GM12878 (cell line): ENCODE measurements at regions not wholly inside any gene's neighbourhood (a gene's known extent, or its start where the extent isn't known, plus 50 kb on each side); places are given as distances from the start of the nearest gene placed in this dataset.

ENCODE experiments used
- ATAC-seq: fragments of 200-7000 bp; cut with Tn5 transposase; 3 replicates; pipeline ENCODE4 v1.9.1; 2020; ENCODE audit warnings: mild to moderate bottlenecking, moderate library complexity
- BruUV-seq: library from RNA; stranded (reverse); fragments of 400-500 nt; replicated peaks from 2 replicates; lab custom pipeline; 2021; lab: Mats Ljungman, UMichigan
- CTCF ChIA-PET: fragments of 300-600 bp; sonication (Branson Sonifier 250); formaldehyde crosslinking; extraction: SDS; loops from one replicate; lab custom pipeline; 2021; ENCODE audit warnings: inconsistent platforms; lab: Yijun Ruan, JAX
- POLR2A ChIA-PET: fragments of 350-600 bp; formaldehyde crosslinking; extraction: SDS; loops from one replicate; lab custom pipeline; 2021; ENCODE audit warnings: inconsistent platforms; lab: Charles Lee
- RAD21 ChIA-PET: fragments of 300-600 bp; sonication (Branson Sonifier 250); formaldehyde crosslinking; loops from one replicate; lab custom pipeline; 2023; ENCODE audit warnings: antibody characterized with exemption; ENCODE audit not compliant: unreplicated experiment; lab: Charles Lee
- SMC1A ChIA-PET: fragments of 300-600 bp; sonication (Branson Sonifier 250); formaldehyde crosslinking; loops from one replicate; lab custom pipeline; 2023; ENCODE audit not compliant: unreplicated experiment, uncharacterized antibody; lab: Charles Lee
- DNase-seq: peaks from one replicate; pipeline ENCODE4 v3.0.0-alpha.2; 2011; ENCODE audit warnings: low read depth, low spot score
- FAIRE-seq: peaks from 3 replicates; lab custom pipeline; 2011; peaks lifted over from hg19 to GRCh38; lab: Jason Lieb, UNC
- H2AFZ ChIP-seq: 2 replicates; pipeline ENCODE4 v1.6.0; 2011; ENCODE audit warnings: low read depth, low read length, control low read depth; ENCODE audit not compliant: control insufficient read depth
- H3K27ac ChIP-seq: 2 replicates; pipeline ENCODE4 v1.5.1; 2011; ENCODE audit warnings: control low read depth; ENCODE audit not compliant: control insufficient read depth, insufficient read depth
- H3K27me3 ChIP-seq, 2 experiments: replicated peaks in 1 of 2; 2 replicates each; pipeline versions ENCODE4 v1.6.0 to v1.6.1; 2011; ENCODE audit warnings: low read length in 1 of 2; ENCODE audit not compliant: control insufficient read depth in 2 of 2, insufficient read depth in 2 of 2
- H3K36me3 ChIP-seq, 2 experiments: 2 replicates each; pipeline ENCODE4 v1.5.1; 2011; ENCODE audit warnings: low read length in 1 of 2; ENCODE audit not compliant: control insufficient read depth in 2 of 2, insufficient read depth in 2 of 2
- H3K4me1 ChIP-seq: 2 replicates; pipeline ENCODE4 v1.6.1; 2011; ENCODE audit warnings: mild to moderate bottlenecking, low read length, moderate library complexity, mixed read lengths; ENCODE audit not compliant: control insufficient read depth, insufficient read depth
- H3K4me2 ChIP-seq: 2 replicates; pipeline ENCODE4 v1.6.0; 2011; ENCODE audit warnings: control low read depth; ENCODE audit not compliant: control insufficient read depth, insufficient read depth
- H3K4me3 ChIP-seq: fragments of 200-600 bp; sonication (generic); 2 replicates; pipeline ENCODE4 v1.5.1; 2016
- H3K79me2 ChIP-seq: 2 replicates; pipeline ENCODE4 v1.6.0; 2011; ENCODE audit warnings: low read length; ENCODE audit not compliant: control insufficient read depth, insufficient read depth
- H3K9ac ChIP-seq: 2 replicates; pipeline ENCODE4 v1.8.0; 2011; ENCODE audit warnings: low read length, control low read depth, mixed read lengths; ENCODE audit not compliant: control insufficient read depth, insufficient read depth
- H3K9me3 ChIP-seq: replicated peaks from 3 replicates; pipeline ENCODE4 v1.5.1; 2011; ENCODE audit warnings: mild to moderate bottlenecking, low read length; ENCODE audit not compliant: control insufficient read depth, insufficient read depth
- H4K20me1 ChIP-seq: 2 replicates; pipeline ENCODE4 v1.6.0; 2011; ENCODE audit not compliant: control insufficient read depth, insufficient read depth
- BMI1 ChIP-seq: fragments of 450-650 bp; IDR thresholded peaks from 2 replicates; pipeline ENCODE4 v1.6.1; 2016; ENCODE audit warnings: mild to moderate bottlenecking, moderate library complexity, borderline replicate concordance
- DPF2 ChIP-seq: fragments of 450-650 bp; IDR thresholded peaks from 2 replicates; pipeline ENCODE4 v1.6.1; 2017; ENCODE audit warnings: mild to moderate bottlenecking
- EED ChIP-seq: sonication (generic); IDR thresholded peaks from 2 replicates; pipeline ENCODE4 v1.6.1; 2016; ENCODE audit warnings: antibody characterized with exemption, low read depth
- HDAC2 ChIP-seq: fragments of 200-600 bp; sonication (generic); IDR thresholded peaks from 2 replicates; pipeline ENCODE4 v1.6.1; 2017
- NFXL1 ChIP-seq: fragments of 450-650 bp; IDR thresholded peaks from 2 replicates; pipeline ENCODE4 v1.6.1; 2017; ENCODE audit warnings: antibody characterized with exemption, mild to moderate bottlenecking, borderline replicate concordance
- NR2C2 ChIP-seq: IDR thresholded peaks from 2 replicates; pipeline ENCODE4 v1.6.1; 2011; ENCODE audit warnings: borderline replicate concordance, low read depth; ENCODE audit not compliant: control insufficient read depth, insufficient read length
- PKNOX1 ChIP-seq: fragments of 450-650 bp; IDR thresholded peaks from 2 replicates; pipeline ENCODE4 v1.6.1; 2016; ENCODE audit warnings: mild to moderate bottlenecking
- PRDM15 ChIP-seq: fragments of 450-650 bp; formaldehyde crosslinking; IDR thresholded peaks from 2 replicates; pipeline ENCODE4 v1.4.0; 2020; ENCODE audit warnings: mild to moderate bottlenecking, moderate library complexity
- RBBP5 ChIP-seq: fragments of 200-600 bp; sonication (generic); conservative IDR thresholded peaks from 2 replicates; pipeline ENCODE4 v1.6.1; 2016
- TARDBP ChIP-seq: IDR thresholded peaks from 2 replicates; pipeline ENCODE4 v1.6.1; 2016; ENCODE audit warnings: borderline replicate concordance
- WGBS: methylation state at CpG from one replicate; pipeline ENCODE4 v1.1.6; 2016; ENCODE audit warnings: low lambda C conversion rate; ENCODE audit not compliant: insufficient replicate concordance, insufficient coverage; ENCODE audit errors: missing lambda C conversion rate; 5-methylcytosine and 5-hydroxymethylcytosine counted together
- in situ Hi-C: fragments of 300-500 bp; cut with MboI; formaldehyde crosslinking; loops from 9 replicates; pipeline ENCODE4 v1.14.3; 2018; ENCODE audit warnings: mixed read lengths
- intact Hi-C: fragments of 100-400 bp; cut with micrococcal nuclease; formaldehyde crosslinking; loops from one replicate; pipeline ENCODE4 v1.14.2; 2022; ENCODE audit not compliant: unreplicated experiment
- TF ChIP-seq, protein P1 (sequence below): fragments of 450-650 bp; IDR thresholded peaks from 2 replicates; pipeline ENCODE4 v1.6.1; 2017; ENCODE audit warnings: mild to moderate bottlenecking, moderate library complexity

DNA sequence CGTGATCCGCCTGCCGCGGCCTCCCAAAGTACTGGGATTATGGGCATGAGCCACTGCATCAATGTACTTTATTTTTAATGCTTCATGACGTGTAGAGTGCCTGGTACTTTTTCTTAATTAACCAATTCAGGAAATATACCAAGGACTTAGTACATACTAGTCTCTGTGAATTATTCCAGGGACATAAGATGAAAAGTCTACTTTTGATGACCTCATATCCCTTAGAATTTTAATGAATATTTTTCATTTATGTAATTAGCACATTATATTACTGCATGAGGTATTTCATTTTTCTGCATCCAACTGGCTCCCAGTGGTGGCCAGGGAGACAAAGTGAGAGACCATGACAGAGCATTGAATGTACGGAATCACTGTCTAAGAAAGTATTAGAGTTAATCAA is 577.7 kb upstream of the NOVA1 start:
- H3K27ac ChIP-seq = no peak overlapping the region
- in situ Hi-C loops = no loop called here
- TF ChIP-seq, protein P1, sequence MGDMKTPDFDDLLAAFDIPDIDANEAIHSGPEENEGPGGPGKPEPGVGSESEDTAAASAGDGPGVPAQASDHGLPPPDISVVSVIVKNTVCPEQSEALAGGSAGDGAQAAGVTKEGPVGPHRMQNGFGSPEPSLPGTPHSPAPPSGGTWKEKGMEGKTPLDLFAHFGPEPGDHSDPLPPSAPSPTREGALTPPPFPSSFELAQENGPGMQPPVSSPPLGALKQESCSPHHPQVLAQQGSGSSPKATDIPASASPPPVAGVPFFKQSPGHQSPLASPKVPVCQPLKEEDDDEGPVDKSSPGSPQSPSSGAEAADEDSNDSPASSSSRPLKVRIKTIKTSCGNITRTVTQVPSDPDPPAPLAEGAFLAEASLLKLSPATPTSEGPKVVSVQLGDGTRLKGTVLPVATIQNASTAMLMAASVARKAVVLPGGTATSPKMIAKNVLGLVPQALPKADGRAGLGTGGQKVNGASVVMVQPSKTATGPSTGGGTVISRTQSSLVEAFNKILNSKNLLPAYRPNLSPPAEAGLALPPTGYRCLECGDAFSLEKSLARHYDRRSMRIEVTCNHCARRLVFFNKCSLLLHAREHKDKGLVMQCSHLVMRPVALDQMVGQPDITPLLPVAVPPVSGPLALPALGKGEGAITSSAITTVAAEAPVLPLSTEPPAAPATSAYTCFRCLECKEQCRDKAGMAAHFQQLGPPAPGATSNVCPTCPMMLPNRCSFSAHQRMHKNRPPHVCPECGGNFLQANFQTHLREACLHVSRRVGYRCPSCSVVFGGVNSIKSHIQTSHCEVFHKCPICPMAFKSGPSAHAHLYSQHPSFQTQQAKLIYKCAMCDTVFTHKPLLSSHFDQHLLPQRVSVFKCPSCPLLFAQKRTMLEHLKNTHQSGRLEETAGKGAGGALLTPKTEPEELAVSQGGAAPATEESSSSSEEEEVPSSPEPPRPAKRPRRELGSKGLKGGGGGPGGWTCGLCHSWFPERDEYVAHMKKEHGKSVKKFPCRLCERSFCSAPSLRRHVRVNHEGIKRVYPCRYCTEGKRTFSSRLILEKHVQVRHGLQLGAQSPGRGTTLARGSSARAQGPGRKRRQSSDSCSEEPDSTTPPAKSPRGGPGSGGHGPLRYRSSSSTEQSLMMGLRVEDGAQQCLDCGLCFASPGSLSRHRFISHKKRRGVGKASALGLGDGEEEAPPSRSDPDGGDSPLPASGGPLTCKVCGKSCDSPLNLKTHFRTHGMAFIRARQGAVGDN = no peak
- ATAC-seq (no peak), DNase-seq (no peak), FAIRE-seq (no peak)
- no peaks in the 10 kb centered on the region for H3K4me1 ChIP-seq
- H3K79me2 ChIP-seq = no peaks in the 10 kb centered on the region
- ChIA-PET CTCF (no interaction called here), POLR2A (no interaction called here), RAD21 (no interaction called here), SMC1A (no interaction called here)
- no peak overlapping the region for H3K9ac ChIP-seq
- no peak overlapping the region for H2AFZ ChIP-seq
- 64% methylated on average over 6 of the region's 6 CpGs for WGBS
- H3K36me3 ChIP-seq = no peaks in the 10 kb centered on the region
- H4K20me1 ChIP-seq = no peaks in the 10 kb centered on the region
- H3K4me2 ChIP-seq = no peak overlapping the region
- intact Hi-C loops = no loop called here
- no TSS peak for BruUV-seq
- no peak overlapping the region for H3K4me3 ChIP-seq
- H3K9me3 ChIP-seq = no peaks in the 10 kb centered on the region
- H3K27me3 ChIP-seq = no peaks in the 10 kb centered on the region

- no peak overlapping the region for H3K4me3 ChIP-seq
- no peaks in the 10 kb centered on the region for H3K4me1 ChIP-seq
- FAIRE-seq (no peak), ATAC-seq (no peak), DNase-seq (no peak)
- intact Hi-C loops (no loop called here), in situ Hi-C loops (no loop called here)
- H3K27ac ChIP-seq = no peak overlapping the region
- WGBS = 32% methylated on average over 5 of the region's 5 CpGs
- no peak overlapping the region for H3K4me2 ChIP-seq
- no peaks in the 10 kb centered on the region for H3K27me3 ChIP-seq
- ChIA-PET CTCF (no interaction called here), RAD21 (no interaction called here), SMC1A (no interaction called here), POLR2A (no interaction called here)
- no TSS peak for BruUV-seq
- no peaks in the 10 kb centered on the region for H3K36me3 ChIP-seq
- no peaks in the 10 kb centered on the region; the same call in 2 of the 3 replicates for H3K9me3 ChIP-seq
- no peaks in the 10 kb centered on the region for H3K79me2 ChIP-seq
- H3K9ac ChIP-seq = no peak overlapping the region
- no peaks in the 10 kb centered on the region for H4K20me1 ChIP-seq
- no peak overlapping the region for H2AFZ ChIP-seq
- TF ChIP-seq PRDM15 (CRISPR knock-in tag) = no peak
- TF ChIP-seq NFXL1 = no peak
- no peak for TF ChIP-seq EED
- TF ChIP-seq TARDBP = no peak
- no peak for TF ChIP-seq BMI1
- no peak for TF ChIP-seq HDAC2
- TF ChIP-seq RBBP5 = no peak
- TF ChIP-seq PKNOX1 = no peak
- no peak for TF ChIP-seq NR2C2
- no peak for TF ChIP-seq DPF2
These were observed 583.5 kb upstream of the NOVA1 start for GRCh38 chr14:27181333-27181732.
